OCI-LY7 (cell line): ENCODE measurements at regions not wholly inside any gene's neighbourhood (a gene's known extent, or its start where the extent isn't known, plus 50 kb on each side); places are given as distances from the start of the nearest gene placed in this dataset.

Source experiments
- BruUV-seq: library from RNA; stranded (reverse); fragments of 400-500 nt; replicated peaks from 2 replicates; lab custom pipeline; 2021; lab: Mats Ljungman, UMichigan
- CTCF ChIA-PET: fragments of 300-600 bp; sonication (Branson Sonifier 250); formaldehyde crosslinking; loops from one replicate; lab custom pipeline; 2022; ENCODE audit warnings: antibody characterized with exemption; ENCODE audit not compliant: unreplicated experiment; lab: Charles Lee
- POLR2A ChIA-PET: fragments of 300-600 bp; sonication (Branson Sonifier 250); formaldehyde crosslinking; loops from one replicate; lab custom pipeline; 2022; ENCODE audit warnings: antibody characterized with exemption; lab: Charles Lee
- DNase-seq: peaks from one replicate; pipeline ENCODE4 v3.0.0-alpha.2; 2015; ENCODE audit warnings: low spot score
- H2AFZ ChIP-seq: fragments of 200-600 bp; sonication (generic), shearing (Covaris generic); 2 replicates; pipeline ENCODE4 v1.6.1; 2014; ENCODE audit warnings: mild to moderate bottlenecking, antibody characterized with exemption, low read length, moderate library complexity
- H3K27ac ChIP-seq: fragments of 200-600 bp; sonication (generic); 2 replicates; pipeline ENCODE4 v1.5.1; 2014; ENCODE audit warnings: mixed run types, low read depth, mild to moderate bottlenecking, moderate library complexity, low read length, inconsistent platforms; ENCODE audit not compliant: poor library complexity, severe bottlenecking
- H3K36me3 ChIP-seq: fragments of 200-600 bp; sonication (generic); 2 replicates; pipeline ENCODE4 v1.6.1; 2014; ENCODE audit warnings: mild to moderate bottlenecking, antibody characterized with exemption, low read length, moderate library complexity, mixed read lengths; ENCODE audit not compliant: insufficient read depth
- H3K4me1 ChIP-seq: fragments of 200-600 bp; sonication (generic); 2 replicates; pipeline ENCODE4 v1.5.1; 2014; ENCODE audit warnings: mild to moderate bottlenecking, low read length; ENCODE audit not compliant: insufficient read depth, poor library complexity, severe bottlenecking
- H3K4me2 ChIP-seq: fragments of 200-600 bp; sonication (generic); 2 replicates; pipeline ENCODE4 v1.6.1; 2014; ENCODE audit warnings: mild to moderate bottlenecking, low read length
- H3K4me3 ChIP-seq: fragments of 200-600 bp; sonication (generic); 2 replicates; pipeline ENCODE4 v1.5.1; 2014; ENCODE audit warnings: mild to moderate bottlenecking, low read depth, low read length; ENCODE audit not compliant: poor library complexity, severe bottlenecking
- H3K79me2 ChIP-seq: fragments of 200-600 bp; sonication (generic); 2 replicates; pipeline ENCODE4 v1.6.1; 2016; ENCODE audit warnings: low read depth, mild to moderate bottlenecking, low read length, moderate library complexity, mixed read lengths; ENCODE audit not compliant: insufficient read depth
- H3K9me2 ChIP-seq: fragments of 200-600 bp; sonication (generic); 2 replicates; pipeline ENCODE4 v1.6.1; 2016; ENCODE audit warnings: mild to moderate bottlenecking, low read length, mixed read lengths; ENCODE audit not compliant: insufficient read depth
- H3K9me3 ChIP-seq: fragments of 200-600 bp; sonication (generic); 2 replicates; pipeline ENCODE4 v1.6.1; 2014; ENCODE audit warnings: mild to moderate bottlenecking, mixed run types, low read length, mixed read lengths
- H4K20me1 ChIP-seq: fragments of 200-600 bp; sonication (generic); 2 replicates; pipeline ENCODE4 v1.6.1; 2014; ENCODE audit warnings: mild to moderate bottlenecking, antibody characterized with exemption, low read length, moderate library complexity, mixed read lengths; ENCODE audit not compliant: insufficient read depth
- CTCF ChIP-seq: fragments of 200-600 bp; sonication (generic); conservative IDR thresholded peaks from 2 replicates; pipeline ENCODE4 v1.5.1; 2014; ENCODE audit warnings: mild to moderate bottlenecking, antibody characterized with exemption, low read length, moderate library complexity, mixed read lengths
- EZH2phosphoT487 ChIP-seq: fragments of 200-600 bp; sonication (generic); IDR thresholded peaks from 2 replicates; pipeline ENCODE4 v1.6.1; 2018; ENCODE audit warnings: low read depth, borderline replicate concordance, mild to moderate bottlenecking, mixed run types, antibody characterized with exemption, low read length, moderate library complexity, mixed read lengths
- intact Hi-C: fragments of 100-400 bp; cut with micrococcal nuclease; formaldehyde crosslinking; loops from one replicate; pipeline ENCODE4 v1.10.0; 2022; ENCODE audit not compliant: unreplicated experiment

DNA sequence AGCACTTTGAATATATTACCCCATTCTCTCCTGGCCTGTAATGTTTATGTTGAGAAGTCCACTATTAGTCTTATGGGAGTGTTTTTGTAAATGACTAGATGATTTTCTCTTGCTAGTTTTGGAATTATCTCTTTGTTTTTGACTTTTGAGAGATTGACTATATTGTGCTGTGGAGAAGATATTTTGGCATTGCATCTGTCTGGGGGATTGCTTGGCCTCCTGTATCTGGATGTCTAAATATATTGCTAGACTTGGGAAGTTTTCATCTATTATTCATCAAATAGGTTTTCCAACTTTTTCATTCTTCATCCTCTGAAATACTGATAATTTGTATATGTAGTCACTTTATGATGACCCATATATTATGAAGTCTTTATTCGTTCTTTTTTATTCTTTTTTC, 277.1 kb upstream of the PCDH15 start:
- BruUV-seq: no TSS peak
- ChIA-PET CTCF (no interaction called here), POLR2A (no interaction called here)
- no peak overlapping the region for H2AFZ ChIP-seq
- no peaks in the 10 kb centered on the region for H4K20me1 ChIP-seq
- no peak overlapping the region for H3K4me2 ChIP-seq
- no peaks in the 10 kb centered on the region for H3K9me3 ChIP-seq
- H3K4me1 ChIP-seq: no peaks in the 10 kb centered on the region
- no peak overlapping the region for H3K4me3 ChIP-seq
- no peaks in the 10 kb centered on the region for H3K9me2 ChIP-seq
- H3K36me3 ChIP-seq: no peaks in the 10 kb centered on the region
- DNase-seq: no peak
- H3K79me2 ChIP-seq: no peaks in the 10 kb centered on the region
- intact Hi-C loops: no loop called here
- no peak for TF ChIP-seq EZH2phosphoT487
- TF ChIP-seq CTCF: no peak
- H3K27ac ChIP-seq: no peak overlapping the region

DNA sequence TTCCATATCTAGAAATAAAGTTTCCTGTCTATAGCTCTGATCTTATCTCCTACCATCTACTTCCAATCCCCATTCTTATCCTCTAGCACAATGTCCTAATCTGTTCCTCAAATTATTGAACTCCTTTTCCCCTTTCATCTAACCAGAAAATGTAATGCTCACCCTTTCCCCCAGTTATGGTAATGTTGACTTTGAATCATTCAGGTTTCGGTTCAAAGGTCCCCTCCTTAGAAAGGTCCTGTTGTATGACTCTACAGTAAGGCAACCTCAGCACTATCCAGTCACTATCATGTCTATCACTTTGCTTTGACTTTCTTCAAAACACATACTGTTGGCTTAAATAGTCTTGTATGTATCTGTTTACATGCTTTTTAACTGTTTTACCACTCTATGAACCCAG, 264.2 kb upstream of the PCDH15 start:
- no peaks in the 10 kb centered on the region for H4K20me1 ChIP-seq
- no peaks in the 10 kb centered on the region for H3K4me1 ChIP-seq
- ChIA-PET POLR2A (interaction anchor here (0.6 to 0.7 kb wide), 2 partner anchors 609 to 1435 kb away, joined by 3 to 4 read pairs; no protein-coding TSS in a partner anchor), CTCF (no interaction called here)
- H3K79me2 ChIP-seq: no peaks in the 10 kb centered on the region
- intact Hi-C loops: no loop called here
- H3K4me3 ChIP-seq: no peak overlapping the region
- no peak for DNase-seq
- H3K9me2 ChIP-seq: no peaks in the 10 kb centered on the region
- no peaks in the 10 kb centered on the region for H3K36me3 ChIP-seq
- no peaks in the 10 kb centered on the region for H3K9me3 ChIP-seq
- TF ChIP-seq EZH2phosphoT487 (no peak), CTCF (no peak)
- no peak overlapping the region for H3K4me2 ChIP-seq
- no peak overlapping the region for H3K27ac ChIP-seq
- H2AFZ ChIP-seq: no peak overlapping the region
- BruUV-seq: no TSS peak

DNA sequence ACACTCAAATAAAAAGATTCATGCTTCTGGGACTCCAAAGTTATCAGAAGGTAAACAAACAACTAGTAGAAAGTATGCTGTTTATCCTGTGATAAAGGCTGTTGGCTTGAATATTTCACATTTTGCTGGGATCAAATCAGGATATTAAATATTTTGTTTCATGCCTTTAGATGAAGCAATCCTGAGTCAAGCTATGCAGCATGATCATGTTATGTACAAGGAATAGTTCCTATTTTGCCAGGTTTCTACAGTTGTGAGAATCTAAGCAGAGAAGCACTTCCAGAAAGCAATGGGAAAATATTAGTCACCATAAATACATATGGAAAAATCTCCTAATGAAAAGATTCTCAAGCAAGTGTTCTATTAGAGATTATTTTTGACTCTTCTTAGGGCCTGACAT, 262.8 kb upstream of the PCDH15 start:
- Histone ChIP-seq H2AFZ (no peak overlapping the region), H3K4me2 (no peak overlapping the region), H3K4me3 (no peak overlapping the region), H3K9me3 (no peaks in the 10 kb centered on the region), H4K20me1 (no peaks in the 10 kb centered on the region), H3K36me3 (no peaks in the 10 kb centered on the region), H3K27ac (no peak overlapping the region), H3K79me2 (no peaks in the 10 kb centered on the region), H3K4me1 (no peaks in the 10 kb centered on the region), H3K9me2 (no peaks in the 10 kb centered on the region)
- intact Hi-C loops: no loop called here
- no peak for DNase-seq
- ChIA-PET CTCF (no interaction called here), POLR2A (no interaction called here)
- BruUV-seq: no TSS peak
- TF ChIP-seq EZH2phosphoT487 (no peak), CTCF (no peak)
